Vagina (tissue), 2 donors: ENCODE measurements at regions not wholly inside any gene's neighbourhood (a gene's known extent, or its start where the extent isn't known, plus 50 kb on each side); places are given as distances from the start of the nearest gene placed in this dataset.

Source experiments
- DNase-seq, 2 donors: peaks; one replicate each; pipeline ENCODE4 v3.0.0-alpha.2; 2017; ENCODE audit errors: extremely low spot score in 2 of 2
- H3K27ac ChIP-seq: fragments of 200-600 bp; sonication (generic); one replicate; pipeline ENCODE4 v1.5.1; 2019
- H3K27me3 ChIP-seq: fragments of 200-600 bp; sonication (generic); one replicate; pipeline ENCODE4 v1.5.1; 2019
- H3K36me3 ChIP-seq, 2 donors: fragments of 200-600 bp; sonication (generic); one replicate each; pipeline ENCODE4 v1.5.1; 2017 to 2019
- H3K4me1 ChIP-seq: fragments of 200-600 bp; sonication (generic); one replicate; pipeline ENCODE4 v1.5.1; 2019
- H3K4me3 ChIP-seq, 2 donors: fragments of 200-600 bp; sonication (generic); 1 replicate in 1 of 2; 2 replicates in 1 of 2; pipeline ENCODE4 v1.5.1; 2016 to 2019
- H3K9me3 ChIP-seq: fragments of 200-600 bp; sonication (generic); one replicate; pipeline ENCODE4 v1.5.1; 2019
- POLR2A ChIP-seq, 2 donors: fragments of 450-650 bp; IDR thresholded peaks; one replicate each; pipeline ENCODE4 v1.6.1; 2017; ENCODE audit warnings: antibody characterized with exemption in 2 of 2, mild to moderate bottlenecking in 2 of 2, moderate library complexity in 2 of 2
- POLR2AphosphoS5 ChIP-seq, 2 donors: sonication (generic); formaldehyde crosslinking; IDR thresholded peaks; one replicate each; pipeline ENCODE4 v1.9.0; 2017; ENCODE audit warnings: antibody characterized with exemption in 2 of 2, mild to moderate bottlenecking in 2 of 2, low read depth in 1 of 2; ENCODE audit not compliant: insufficient read depth in 1 of 2
- intact Hi-C: fragments of 100-400 bp; cut with DNase I; formaldehyde crosslinking; loops from one replicate; pipeline ENCODE4 v1.15.1; 2023
- TF ChIP-seq, protein P1 (sequence below), 3 experiments: fragments of 450-650 bp in 2 of 3; fragments of 200-600 bp in 1 of 3; sonication (generic) in 1 of 3; IDR thresholded peaks; one replicate each; pipeline ENCODE4 v1.5.1; 2017 to 2019; ENCODE audit warnings: antibody characterized with exemption in 3 of 3, mild to moderate bottlenecking in 2 of 3, moderate library complexity in 2 of 3

DNA sequence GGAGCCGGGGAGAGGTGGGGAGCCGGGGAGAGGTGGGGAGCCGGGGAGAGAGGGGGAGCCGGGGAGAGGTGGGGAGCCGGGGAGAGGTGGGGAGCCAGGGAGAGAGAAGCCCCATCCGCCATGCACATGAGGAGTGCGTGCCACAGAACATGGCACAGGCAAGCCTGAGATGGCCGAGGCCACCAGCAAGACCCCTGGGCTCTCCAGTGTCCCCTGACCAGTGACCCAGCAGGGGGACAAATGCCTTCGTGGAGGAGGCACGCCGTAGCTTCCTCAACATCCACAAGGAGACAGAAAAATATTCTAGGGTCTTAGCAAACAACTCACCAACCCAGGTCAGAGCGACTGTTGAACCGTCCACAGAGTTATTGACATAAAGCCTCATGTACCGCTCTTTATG, 618.8 kb downstream of the TBC1D22A start:
- DNase-seq = no peak
- no peak overlapping the region for H3K27ac ChIP-seq
- intact Hi-C loops = loop anchor here (2.0 kb wide), 1 partner anchor 42 kb away; no protein-coding TSS in a partner anchor
- H3K9me3 ChIP-seq = no peaks in the 10 kb centered on the region
- TF ChIP-seq POLR2AphosphoS5 (IDR thresholded peaks at IDR 0.05; ENCODE audit: insufficient read depth in 1 of 2, low read depth in 1 of 2) = no peak
- no peak for TF ChIP-seq POLR2A (IDR thresholded peaks at IDR 0.05)
- TF ChIP-seq, protein P1, sequence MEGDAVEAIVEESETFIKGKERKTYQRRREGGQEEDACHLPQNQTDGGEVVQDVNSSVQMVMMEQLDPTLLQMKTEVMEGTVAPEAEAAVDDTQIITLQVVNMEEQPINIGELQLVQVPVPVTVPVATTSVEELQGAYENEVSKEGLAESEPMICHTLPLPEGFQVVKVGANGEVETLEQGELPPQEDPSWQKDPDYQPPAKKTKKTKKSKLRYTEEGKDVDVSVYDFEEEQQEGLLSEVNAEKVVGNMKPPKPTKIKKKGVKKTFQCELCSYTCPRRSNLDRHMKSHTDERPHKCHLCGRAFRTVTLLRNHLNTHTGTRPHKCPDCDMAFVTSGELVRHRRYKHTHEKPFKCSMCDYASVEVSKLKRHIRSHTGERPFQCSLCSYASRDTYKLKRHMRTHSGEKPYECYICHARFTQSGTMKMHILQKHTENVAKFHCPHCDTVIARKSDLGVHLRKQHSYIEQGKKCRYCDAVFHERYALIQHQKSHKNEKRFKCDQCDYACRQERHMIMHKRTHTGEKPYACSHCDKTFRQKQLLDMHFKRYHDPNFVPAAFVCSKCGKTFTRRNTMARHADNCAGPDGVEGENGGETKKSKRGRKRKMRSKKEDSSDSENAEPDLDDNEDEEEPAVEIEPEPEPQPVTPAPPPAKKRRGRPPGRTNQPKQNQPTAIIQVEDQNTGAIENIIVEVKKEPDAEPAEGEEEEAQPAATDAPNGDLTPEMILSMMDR (IDR thresholded peaks at IDR 0.05) = no peak
- H3K4me3 ChIP-seq = no peak overlapping the region
- H3K27me3 ChIP-seq = no peaks in the 10 kb centered on the region
- no peaks in the 10 kb centered on the region for H3K36me3 ChIP-seq
- no peaks in the 10 kb centered on the region for H3K4me1 ChIP-seq

DNA sequence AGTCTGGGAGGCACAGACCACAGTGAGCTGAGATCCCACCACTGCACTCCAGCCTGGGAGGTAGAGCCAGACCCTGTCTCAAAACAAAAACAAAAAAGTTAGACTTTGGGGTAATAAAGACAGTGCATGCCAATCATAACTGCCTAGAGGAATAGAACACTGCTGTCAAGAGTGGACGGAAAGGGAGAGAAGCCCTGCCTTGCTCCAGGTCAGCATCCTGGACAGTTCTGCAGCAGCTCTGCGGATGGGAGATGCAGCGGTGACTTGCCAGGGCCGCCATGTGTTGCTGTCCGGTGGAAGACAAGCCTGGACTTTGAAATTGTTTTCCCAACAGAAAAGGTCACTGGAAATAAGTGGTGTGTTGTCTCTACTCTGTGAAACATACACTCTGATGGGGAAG, 618.2 kb downstream of the TBC1D22A start:
- TF ChIP-seq POLR2AphosphoS5 (IDR thresholded peaks at IDR 0.05; ENCODE audit: insufficient read depth in 1 of 2, low read depth in 1 of 2) (no peak), POLR2A (IDR thresholded peaks at IDR 0.05) (no peak)
- TF ChIP-seq, protein P1 (IDR thresholded peaks at IDR 0.05) = no peak
- H3K36me3 ChIP-seq = no peaks in the 10 kb centered on the region
- H3K27me3 ChIP-seq = no peaks in the 10 kb centered on the region
- intact Hi-C loops = loop anchor here (2.0 kb wide), 1 partner anchor 42 kb away; no protein-coding TSS in a partner anchor
- no peaks in the 10 kb centered on the region for H3K9me3 ChIP-seq
- H3K4me1 ChIP-seq = no peaks in the 10 kb centered on the region
- H3K27ac ChIP-seq = no peak overlapping the region
- no peak for DNase-seq
- H3K4me3 ChIP-seq = no peak overlapping the region

DNA sequence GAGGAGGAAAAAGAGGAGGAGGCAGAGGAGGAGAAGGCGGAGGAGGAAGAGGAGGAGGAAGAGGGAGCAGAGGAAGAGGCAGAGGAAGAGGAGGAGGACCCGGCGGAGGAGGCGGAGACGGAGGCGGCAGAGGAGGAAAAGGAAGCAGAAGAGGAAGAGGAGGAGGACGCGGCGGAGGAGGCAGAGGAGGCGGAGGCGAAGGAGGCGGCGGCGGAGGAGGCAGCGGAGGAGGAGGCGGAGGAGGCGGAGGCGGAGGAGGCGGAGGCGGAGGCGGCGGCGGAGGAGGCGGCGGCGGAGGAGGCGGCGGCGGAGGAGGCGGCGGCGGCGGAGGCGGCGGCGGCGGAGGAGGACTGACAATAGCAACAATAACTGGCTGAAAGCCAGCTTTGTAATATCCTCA, 616.6 kb downstream of the TBC1D22A start:
- Histone ChIP-seq H3K27ac (no peak overlapping the region), H3K9me3 (no peaks in the 10 kb centered on the region), H3K4me3 (no peak overlapping the region), H3K4me1 (no peaks in the 10 kb centered on the region), H3K36me3 (no peaks in the 10 kb centered on the region), H3K27me3 (no peaks in the 10 kb centered on the region)
- intact Hi-C loops = no loop called here
- TF ChIP-seq POLR2A (IDR thresholded peaks at IDR 0.05) (no peak), POLR2AphosphoS5 (IDR thresholded peaks at IDR 0.05; ENCODE audit: insufficient read depth in 1 of 2, low read depth in 1 of 2) (no peak)
- TF ChIP-seq, protein P1 (IDR thresholded peaks at IDR 0.05) = no peak
- DNase-seq = no peak

DNA sequence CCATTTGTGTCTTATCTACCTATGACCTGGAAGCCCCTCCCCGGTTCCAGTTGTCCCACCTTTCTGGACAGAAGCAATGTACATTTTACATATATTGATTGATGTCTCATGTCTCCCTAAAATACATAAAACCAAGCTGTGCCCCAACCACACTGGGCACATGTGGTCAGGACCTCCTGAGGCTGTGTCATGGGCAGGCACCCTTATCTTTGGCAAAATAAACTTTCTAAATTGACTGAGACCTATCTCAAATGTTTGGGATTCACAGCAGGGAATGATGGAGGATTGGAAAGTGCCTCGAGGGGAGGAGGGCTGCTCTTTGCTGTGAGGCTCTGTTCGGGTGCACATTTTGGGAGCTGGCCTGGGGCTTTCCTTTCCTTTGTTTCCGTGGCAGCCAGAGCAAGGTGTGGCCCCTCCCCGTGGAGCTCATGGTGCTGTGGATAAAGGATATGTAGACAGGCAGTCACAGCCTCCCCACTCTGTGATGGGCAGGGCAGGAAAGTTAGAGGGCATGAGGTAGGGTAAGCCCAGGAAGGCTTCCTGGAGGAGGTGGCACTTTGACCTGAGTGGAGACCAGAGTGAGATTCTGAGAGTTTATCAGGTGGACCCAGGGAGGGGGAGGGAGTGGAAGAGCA, 615.6 kb downstream of the TBC1D22A start:
- H3K4me1 ChIP-seq = no peaks in the 10 kb centered on the region
- no peaks in the 10 kb centered on the region for H3K36me3 ChIP-seq
- TF ChIP-seq, protein P1 (IDR thresholded peaks at IDR 0.05) = no peak
- no peak for TF ChIP-seq POLR2A (IDR thresholded peaks at IDR 0.05)
- no peak for TF ChIP-seq POLR2AphosphoS5 (IDR thresholded peaks at IDR 0.05; ENCODE audit: insufficient read depth in 1 of 2, low read depth in 1 of 2)
- H3K9me3 ChIP-seq = no peaks in the 10 kb centered on the region
- no peak overlapping the region for H3K27ac ChIP-seq
- no peaks in the 10 kb centered on the region for H3K27me3 ChIP-seq
- H3K4me3 ChIP-seq = no peak overlapping the region
- DNase-seq = no peak
- intact Hi-C loops = no loop called here

DNA sequence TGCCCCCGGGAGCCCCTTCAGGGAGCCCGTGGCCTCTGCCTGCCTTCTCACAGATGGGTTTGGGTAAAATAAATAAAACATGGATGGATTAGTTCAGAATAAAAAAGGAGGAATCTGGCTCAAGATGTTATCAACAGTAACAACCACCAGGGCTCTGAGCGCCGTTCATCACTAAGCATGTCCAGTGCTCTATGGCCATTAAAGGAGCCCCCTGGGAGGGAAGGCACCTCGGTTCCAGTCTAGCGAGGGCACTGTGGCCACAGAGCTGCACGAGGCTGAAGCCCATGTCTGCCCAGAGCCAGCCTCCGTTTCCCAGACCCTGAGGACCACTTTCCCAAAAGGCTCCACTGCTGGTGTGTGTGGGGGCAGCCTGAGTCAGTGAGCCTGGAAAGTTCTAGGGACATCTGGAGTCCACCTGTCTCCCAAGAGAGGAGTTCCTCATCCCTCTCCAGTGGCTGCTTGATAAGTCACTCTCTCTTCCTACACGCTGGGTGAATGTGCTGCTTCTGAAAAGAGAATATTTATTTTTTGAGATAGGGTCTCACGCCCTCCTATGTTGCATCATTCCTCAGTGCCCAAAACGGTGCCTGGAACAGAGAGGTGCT, 614.6 kb downstream of the TBC1D22A start:
- H3K27ac ChIP-seq = no peak overlapping the region
- intact Hi-C loops = no loop called here
- no peak overlapping the region for H3K4me3 ChIP-seq
- TF ChIP-seq, protein P1 (IDR thresholded peaks at IDR 0.05) = no peak
- H3K27me3 ChIP-seq = no peaks in the 10 kb centered on the region
- no peaks in the 10 kb centered on the region for H3K36me3 ChIP-seq
- H3K4me1 ChIP-seq = no peaks in the 10 kb centered on the region
- no peaks in the 10 kb centered on the region for H3K9me3 ChIP-seq
- DNase-seq = no peak
